ENCODE measurements at regions not wholly inside any gene's neighbourhood (a gene's known extent, or its start where the extent isn't known, plus 50 kb on each side); places are given as distances from the start of the nearest gene placed in this dataset.
"Not testable (repeated sequence)": the region's sequence is repeated elsewhere in the genome, so short reads cannot be mapped to it uniquely, and the experiment has no call there.

DNA sequence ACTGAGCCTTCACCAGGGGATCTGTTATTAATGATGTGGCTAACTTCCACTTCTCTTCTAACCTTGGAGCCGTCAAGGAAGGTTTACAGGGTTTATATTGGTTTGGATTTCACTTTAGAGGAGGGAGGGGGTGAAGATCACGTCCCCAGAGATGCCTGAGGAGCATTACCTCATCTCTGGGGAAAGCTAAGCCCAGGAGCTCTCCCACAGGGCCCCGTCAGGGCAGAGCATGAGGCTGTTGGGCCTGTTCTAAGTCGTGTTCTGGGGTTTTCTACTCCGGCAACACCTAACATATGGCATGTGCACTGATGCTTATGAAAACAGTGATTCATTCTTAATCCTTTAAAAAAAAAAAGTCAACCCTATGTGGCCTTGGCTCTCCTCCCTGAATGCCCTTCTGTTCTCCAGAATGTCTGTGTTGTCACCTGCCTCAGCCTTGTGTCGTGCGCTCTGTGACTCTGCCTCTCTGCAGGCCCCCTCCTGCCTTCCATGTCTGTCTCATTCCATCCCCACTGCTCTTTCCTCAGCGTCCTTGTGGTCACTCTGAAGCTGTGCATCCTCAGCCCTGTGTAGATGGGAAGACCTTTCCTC, 97.4 kb upstream of the JARID2 start:
- DNase-seq, result peak; percentile 75

DNA sequence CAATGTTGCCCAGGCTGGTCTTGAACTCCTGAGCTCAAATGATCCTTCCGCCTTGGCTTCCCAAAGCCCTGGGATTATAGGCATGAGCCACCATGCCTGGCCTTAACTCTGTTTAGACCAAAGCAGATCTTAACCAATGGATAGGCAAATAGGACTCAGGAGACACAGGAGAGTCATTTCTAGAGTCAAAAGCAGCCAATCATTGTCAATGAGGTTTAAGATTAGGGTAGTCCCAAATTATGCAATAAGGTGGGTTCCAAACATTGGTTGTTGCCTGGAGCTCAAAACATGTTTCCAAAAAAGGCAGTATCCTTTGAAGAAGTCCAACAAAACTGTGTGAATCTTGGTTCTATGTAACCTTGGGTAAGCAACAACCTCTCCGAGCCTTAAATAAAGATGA, 95.7 kb upstream of the JARID2 start:
- DNase-seq, result no peak

DNA sequence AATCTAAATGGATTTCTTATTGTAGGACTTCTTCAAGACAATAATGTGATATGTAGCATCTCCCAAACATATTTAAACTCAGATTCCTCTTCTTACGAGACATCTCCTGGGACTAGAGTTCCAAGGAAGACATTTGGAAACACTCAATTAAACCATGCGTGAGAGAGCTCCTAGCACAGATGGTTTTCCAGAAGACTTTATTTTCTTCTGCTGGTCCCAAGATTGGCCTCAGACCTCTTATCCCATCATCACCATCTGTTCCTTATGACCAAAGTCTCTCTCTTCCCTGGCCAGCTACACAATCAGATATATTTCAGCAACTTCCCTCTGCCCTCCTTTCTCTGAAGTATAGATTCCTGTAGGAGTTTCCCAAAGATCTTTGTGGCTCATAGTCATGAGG, 93.2 kb upstream of the JARID2 start:
- DNase-seq, result no peak

DNA sequence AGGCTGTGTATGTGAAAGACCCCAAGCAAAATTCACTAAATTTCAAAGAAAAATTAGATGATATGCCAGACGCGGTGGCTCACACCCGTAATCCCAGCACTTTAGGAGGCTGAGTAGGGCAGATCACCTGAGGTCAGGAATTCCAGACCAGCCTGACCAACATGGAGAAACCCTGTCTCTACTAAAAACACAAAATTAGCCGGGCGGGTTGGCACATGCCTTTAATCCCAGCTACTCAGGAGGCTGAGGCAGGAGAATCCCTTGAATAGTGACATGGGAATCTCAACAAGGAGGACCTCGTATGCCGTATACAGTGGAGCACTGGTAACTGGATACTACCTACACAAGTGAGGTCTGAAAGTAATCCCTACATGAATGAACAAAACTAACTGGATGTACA, 92.7 kb upstream of the JARID2 start:
- no peak for DNase-seq

DNA sequence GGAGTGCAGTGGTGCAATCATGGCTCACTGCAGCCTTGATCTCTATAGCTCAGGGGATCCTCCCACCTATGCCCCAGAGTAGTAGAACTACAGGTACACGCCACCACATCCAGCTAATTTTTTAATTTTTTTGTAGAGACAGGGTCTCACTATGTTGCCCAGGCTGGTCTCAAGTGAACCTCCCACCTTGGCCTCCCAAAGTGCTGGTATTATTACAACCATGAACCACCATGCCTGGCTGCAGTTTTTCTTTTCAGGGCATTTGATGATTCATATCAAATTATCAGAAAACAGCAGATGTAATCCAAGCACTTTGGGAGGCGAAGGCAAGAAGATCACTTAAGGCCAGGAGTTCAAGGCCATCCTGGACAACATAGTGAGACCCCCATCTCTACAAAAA, 88.4 kb upstream of the JARID2 start:
- DNase-seq, result no peak

DNA sequence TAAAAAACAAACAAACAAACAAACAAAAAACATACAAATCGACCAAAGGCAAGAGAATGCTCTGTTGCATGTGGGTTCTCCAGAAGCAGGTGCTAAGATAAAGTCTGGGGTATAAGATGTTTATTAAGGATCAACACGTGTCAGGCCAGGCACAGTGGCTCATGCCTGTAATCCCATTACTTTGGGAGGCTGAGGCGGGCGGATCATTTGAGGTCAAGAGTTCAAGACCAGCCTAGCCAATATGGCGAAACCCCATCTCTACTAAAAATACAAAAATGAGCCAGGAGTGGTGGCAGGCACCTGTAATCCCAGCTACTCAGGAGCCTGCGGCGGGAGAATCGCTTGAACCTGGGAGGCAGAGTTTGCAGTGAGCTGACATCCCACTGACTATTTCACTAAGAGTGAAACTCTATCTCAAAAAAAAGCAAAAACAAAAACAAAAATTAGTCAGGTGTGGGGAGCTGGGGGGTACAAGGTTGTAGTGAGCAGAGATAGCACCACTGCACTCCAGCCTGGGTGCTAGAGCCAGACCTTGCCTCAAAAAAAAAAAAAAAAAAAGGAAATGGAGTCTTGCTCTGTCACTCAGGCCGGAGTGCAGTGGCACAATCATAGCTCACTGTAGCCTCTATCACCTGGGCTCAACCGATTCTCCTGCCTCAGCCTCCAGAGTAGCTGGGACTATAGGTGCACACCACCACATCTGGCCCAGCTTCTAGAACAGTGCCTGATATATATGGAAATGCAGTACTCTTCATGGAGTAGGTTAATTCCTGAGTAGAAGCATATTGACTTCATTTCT, 86.8 kb upstream of the JARID2 start:
- DNase-seq, result no peak

DNA sequence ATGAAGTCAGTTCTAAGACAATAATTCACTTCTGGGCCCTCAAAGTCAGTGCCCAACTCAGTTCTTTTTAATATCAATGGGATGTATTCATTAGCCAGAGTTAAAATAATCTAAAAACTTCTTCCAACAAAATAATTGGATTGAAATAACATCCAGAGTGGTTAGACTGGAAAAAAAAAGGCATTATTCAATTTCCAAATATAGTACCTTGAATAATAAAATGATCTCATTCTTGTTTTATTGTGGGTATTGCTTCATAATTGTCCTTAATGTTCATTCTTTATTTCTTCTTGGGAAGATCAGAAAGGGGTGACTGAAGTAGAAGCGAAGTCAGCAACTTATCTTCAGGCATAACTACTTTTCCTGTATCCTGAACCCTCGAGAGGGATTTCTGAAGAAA, 85.1 kb upstream of the JARID2 start:
- DNase-seq, result peak; percentile 7

DNA sequence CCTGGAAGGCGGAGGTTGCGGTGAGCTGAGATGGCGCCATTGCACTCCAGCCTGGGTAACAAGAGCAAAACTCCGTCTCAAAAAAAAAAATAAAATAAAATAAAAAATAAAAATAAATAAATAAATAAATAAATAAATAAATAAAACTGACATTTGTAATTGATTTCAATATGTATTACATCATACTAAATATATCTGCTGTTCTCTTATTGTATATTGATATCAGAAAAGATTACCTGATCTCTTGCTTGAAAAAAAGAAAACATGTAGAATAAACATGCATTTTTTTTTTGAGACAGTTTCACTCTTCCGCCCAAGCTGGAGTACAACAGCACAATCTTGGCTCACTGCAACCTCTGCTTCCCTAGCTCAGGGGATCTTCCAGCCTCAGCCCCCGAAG, 81.0 kb upstream of the JARID2 start:
- not testable (repeated sequence) for DNase-seq

DNA sequence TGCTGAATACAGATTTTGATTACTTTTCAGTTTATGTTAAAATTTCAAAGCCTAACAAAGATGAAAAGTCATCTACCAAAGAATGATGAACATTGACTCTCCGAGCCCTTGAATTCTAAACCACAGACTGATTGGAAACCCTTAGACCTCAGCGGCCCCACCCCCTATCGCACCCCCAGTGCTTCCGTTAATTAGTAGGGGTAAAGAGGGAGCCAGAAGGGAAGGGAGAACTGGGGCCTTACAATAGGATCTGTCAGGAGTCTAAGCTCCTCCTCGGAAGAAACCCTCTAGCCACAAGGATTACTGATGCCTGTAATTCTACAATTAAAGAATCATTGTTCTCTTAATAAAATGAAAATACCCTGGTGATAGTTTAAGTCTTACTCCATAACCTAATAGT, 79.7 kb upstream of the JARID2 start:
- DNase-seq, result no peak

DNA sequence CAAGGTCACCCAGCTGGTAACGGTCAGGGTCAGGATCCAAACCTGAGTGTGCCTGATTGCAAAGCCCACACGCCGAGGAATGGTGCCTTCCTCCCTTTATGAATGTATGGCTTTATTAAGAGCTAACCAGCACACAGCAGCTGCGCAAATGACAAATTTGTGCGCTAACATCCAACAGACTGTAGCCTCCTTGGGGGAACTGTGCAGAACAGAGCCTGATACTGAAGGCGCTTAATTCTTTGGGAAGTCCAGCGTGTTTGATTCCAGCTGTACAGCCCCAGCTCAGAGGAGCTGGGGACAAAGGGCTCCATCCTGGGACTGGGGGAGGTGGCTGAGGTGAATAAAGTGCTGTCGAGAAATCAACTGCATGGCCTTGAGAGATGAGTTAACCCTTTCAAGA, 75.7 kb upstream of the JARID2 start:
- no peak for DNase-seq

DNA sequence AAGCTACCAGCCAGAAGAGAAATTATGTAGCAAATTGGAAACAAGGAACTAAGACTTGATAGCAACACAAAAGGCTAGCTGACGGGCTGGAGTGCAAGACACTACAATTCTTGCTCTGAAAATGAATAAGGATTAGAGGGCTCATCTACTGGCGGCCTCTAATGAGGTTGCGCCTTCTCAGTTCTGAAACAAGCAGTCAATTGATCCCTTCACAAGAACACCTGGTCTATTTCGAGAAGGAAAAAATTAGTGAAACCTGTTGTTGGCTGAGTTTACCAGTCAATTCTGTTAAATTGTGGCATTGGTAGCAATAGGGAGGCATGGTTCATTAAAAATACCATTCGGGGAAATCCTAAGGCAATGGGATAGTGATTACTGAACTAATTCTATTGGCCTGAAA, 74.8 kb upstream of the JARID2 start:
- DNase-seq, result no peak

DNA sequence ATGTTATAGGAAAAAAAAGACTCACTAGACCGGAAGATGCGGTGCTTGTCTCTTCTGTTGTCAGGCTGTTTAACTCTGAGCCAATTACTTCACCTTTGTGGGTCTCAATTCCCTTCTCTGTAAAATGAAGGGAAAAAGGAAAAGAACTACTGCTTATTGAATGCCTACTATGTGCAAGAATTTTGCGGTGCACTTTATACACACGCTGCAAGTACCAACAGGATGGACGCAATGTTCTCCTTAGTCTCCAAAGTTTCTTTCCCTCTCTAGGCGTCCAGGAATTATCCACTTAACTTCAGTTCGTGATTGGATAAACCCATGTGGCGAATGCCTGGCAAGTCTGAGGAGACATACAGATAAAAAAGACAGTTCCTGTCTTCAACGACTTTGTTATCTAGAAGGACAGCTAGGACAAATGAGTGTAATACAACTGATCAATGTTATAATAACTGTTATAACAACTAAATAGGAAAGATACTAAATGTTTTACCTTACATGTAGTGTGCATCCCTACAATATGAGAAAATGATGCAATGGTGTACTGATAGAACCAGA, 69.0 kb upstream of the JARID2 start:
- no peak for DNase-seq

DNA sequence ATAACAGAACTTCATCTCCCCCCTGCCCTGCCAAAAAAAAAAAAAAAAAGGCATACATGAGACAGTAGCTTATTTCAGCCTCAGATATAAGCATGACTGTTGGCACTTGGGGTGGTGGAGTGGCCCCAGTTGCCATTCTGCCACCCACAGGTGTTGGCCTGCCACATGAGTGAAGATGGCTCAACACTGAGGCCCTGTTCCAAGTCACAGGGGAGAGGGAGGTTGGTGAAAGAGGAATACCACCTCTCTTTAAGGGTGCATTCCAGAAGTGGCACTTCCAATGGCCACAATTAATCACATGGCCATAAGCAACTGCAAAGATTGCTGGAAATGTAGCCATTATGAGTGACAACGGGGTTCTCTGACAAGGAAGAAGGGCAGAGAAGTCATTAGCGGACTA, 61.9 kb upstream of the JARID2 start:
- DNase-seq, result no peak

DNA sequence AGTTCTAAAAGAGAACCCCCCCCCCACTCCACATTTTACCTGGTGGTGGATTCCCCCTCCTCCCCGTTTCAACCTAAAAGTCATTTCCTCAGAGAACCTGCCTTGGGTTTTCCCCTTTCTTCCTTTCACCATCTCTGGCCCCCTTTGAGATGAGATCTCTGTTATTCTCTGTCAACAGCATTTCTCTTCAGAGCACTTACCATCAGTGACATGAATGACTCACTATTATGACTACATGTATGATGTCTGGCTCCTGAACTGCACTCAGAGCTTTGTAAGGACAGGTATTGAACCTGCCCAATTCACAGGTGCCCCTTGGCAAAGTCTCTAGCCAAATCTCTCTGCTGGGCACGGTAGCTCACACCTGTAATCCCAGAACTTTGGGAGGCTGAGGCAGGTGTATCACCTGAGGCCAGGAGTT, 61.4 kb upstream of the JARID2 start:
- no peak for DNase-seq

DNA sequence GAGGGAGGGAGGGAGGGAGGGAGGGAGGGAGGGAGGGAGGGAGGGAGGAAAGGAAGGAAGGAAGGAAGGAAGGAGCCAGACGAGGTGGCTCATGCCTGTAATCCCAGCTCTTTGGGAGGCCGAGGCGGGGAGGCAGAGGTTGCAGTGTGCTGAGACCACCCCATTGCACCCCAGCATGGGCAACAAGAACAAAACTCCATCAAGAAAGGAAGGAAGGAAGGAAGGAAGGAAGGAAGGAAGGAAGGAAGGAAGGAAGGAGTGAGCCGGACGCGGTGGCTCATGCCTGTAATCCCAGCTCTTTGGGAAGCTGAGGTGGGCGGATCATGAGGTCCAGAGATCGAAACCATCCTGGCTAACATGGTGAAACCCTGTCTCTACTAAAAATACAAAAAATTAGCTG, 60.8 kb upstream of the JARID2 start:
- DNase-seq, result not testable (repeated sequence)

DNA sequence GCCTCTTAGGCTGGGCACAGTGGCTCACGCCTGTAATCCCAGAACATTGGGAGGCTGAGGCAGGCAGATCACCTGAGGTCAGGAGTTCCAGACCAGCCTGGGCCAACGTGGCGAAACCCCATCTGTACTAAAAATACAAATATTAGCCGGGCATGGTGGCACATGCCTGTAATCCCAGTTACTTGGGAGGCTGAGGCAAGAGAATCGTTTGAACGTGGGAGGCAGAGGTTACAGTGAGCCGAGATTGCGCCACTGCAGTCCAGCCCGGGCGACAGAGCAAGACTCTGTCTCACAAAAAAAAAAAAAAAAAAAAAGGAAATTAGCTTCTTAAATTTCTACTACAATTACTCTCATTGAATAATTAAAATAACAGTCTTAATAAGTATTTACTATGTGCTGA, 52.4 kb upstream of the JARID2 start:
- DNase-seq, result not testable (repeated sequence)

DNA sequence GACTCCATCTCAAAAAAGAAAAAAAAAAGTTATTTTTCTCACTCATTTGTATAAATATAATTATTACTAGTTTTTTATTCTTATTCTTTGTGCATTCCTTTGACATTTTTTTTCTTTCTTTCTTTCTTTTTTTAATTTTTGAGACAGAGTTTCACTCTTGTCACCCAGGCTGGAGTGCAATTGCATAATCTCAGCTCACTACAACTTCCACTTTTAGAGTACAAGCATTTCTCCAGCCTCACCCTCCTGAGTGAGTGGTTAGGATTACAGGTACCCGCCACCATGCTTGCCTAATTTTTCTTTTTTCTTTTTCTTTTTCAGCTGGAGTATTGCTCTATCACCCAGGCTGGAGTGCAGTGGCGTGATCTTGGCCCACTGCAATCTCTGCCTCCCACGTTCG, 51.4 kb upstream of the JARID2 start:
- no peak for DNase-seq

Data from fibroblast of skin of right quadriceps (primary cell).